ENCODE measurements at regions not wholly inside any gene's neighbourhood (a gene's known extent, or its start where the extent isn't known, plus 50 kb on each side); places are given as distances from the start of the nearest gene placed in this dataset.

DNA sequence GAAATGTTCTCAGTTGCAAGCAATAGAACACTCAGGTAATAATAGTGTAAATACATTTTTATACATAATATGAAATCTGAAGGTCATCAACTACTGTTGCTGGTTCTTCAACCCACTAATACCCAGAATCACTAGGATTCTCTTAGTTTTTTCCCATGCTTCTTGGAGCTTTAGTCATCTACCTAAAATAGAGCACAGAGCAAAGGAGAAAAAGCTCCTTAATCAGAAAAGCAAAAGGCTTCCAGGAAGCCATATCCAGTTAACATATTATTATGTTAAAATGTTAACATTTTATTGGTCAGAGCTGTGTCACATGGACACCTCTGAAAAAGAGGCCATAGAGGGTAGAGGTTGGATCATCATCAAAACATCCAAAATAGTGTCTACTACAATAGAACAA, 57.0 kb downstream of the CCER1 start:
- TF ChIP-seq, protein P1, sequence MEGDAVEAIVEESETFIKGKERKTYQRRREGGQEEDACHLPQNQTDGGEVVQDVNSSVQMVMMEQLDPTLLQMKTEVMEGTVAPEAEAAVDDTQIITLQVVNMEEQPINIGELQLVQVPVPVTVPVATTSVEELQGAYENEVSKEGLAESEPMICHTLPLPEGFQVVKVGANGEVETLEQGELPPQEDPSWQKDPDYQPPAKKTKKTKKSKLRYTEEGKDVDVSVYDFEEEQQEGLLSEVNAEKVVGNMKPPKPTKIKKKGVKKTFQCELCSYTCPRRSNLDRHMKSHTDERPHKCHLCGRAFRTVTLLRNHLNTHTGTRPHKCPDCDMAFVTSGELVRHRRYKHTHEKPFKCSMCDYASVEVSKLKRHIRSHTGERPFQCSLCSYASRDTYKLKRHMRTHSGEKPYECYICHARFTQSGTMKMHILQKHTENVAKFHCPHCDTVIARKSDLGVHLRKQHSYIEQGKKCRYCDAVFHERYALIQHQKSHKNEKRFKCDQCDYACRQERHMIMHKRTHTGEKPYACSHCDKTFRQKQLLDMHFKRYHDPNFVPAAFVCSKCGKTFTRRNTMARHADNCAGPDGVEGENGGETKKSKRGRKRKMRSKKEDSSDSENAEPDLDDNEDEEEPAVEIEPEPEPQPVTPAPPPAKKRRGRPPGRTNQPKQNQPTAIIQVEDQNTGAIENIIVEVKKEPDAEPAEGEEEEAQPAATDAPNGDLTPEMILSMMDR (IDR thresholded peaks at IDR 0.05; ENCODE audit: insufficient read depth, low read length, poor library complexity, severe bottlenecking): no peak
- TF ChIP-seq EZH2phosphoT487 (conservative IDR thresholded peaks at IDR 0.05; ENCODE audit: low read length): no peak
